CD14-positive monocyte (primary cell): ENCODE measurements at regions not wholly inside any gene's neighbourhood (a gene's known extent, or its start where the extent isn't known, plus 50 kb on each side); places are given as distances from the start of the nearest gene placed in this dataset.

Source experiments
- DNase-seq, 3 donors: peaks; one replicate each; pipeline ENCODE4 v3.0.0-alpha.2; 2011 to 2022
- H2AFZ ChIP-seq: 2 replicates; pipeline ENCODE4 v1.6.0; 2012; ENCODE audit warnings: mild to moderate bottlenecking, low read depth, low read length, inconsistent platforms; ENCODE audit not compliant: insufficient read depth, poor library complexity, severe bottlenecking
- H3K27ac ChIP-seq, 2 donors: 1 replicate in 1 of 2; 2 replicates in 1 of 2; pipeline ENCODE4 v1.5.1; 2012 to 2013; ENCODE audit warnings: low read length in 2 of 2, control low read depth in 1 of 2, inconsistent platforms in 1 of 2, low read depth in 1 of 2, mild to moderate bottlenecking in 1 of 2
- H3K27me3 ChIP-seq, 2 donors: one replicate each; pipeline versions ENCODE4 v1.6.0 to v1.6.1; 2011 to 2013; ENCODE audit warnings: low read length in 2 of 2; ENCODE audit not compliant: control insufficient read depth in 2 of 2, insufficient read depth in 2 of 2
- H3K36me3 ChIP-seq, 2 donors: replicated peaks in 1 of 2; 1 replicate in 1 of 2; 2 replicates in 1 of 2; pipeline versions ENCODE4 v1.5.1 to v1.6.1; 2012 to 2013; ENCODE audit warnings: low read length in 2 of 2, control low read depth in 1 of 2, inconsistent platforms in 1 of 2, mild to moderate bottlenecking in 1 of 2; ENCODE audit not compliant: insufficient read depth in 2 of 2, control insufficient read depth in 1 of 2
- H3K4me1 ChIP-seq, 2 donors: 1 replicate in 1 of 2; 2 replicates in 1 of 2; pipeline versions ENCODE4 v1.5.1 to v1.6.1; 2012 to 2013; ENCODE audit warnings: low read length in 2 of 2, control low read depth in 1 of 2, inconsistent platforms in 1 of 2, mild to moderate bottlenecking in 1 of 2, moderate library complexity in 1 of 2; ENCODE audit not compliant: insufficient read depth in 2 of 2, control insufficient read depth in 1 of 2
- H3K4me2 ChIP-seq: replicated peaks from 2 replicates; pipeline ENCODE3; 2012; ENCODE audit warnings: low read length, moderate library complexity, mild to moderate bottlenecking; ENCODE audit not compliant: poor library complexity, severe bottlenecking; ENCODE audit errors: extremely low read depth
- H3K4me3 ChIP-seq, 3 experiments: fragments of 200-600 bp in 1 of 3; sonication (generic) in 1 of 3; replicated peaks in 1 of 3; 1 replicate in 2 of 3; 2 replicates in 1 of 3; pipeline ENCODE4 v1.5.1; 2011 to 2013; ENCODE audit warnings: low read length in 3 of 3, mild to moderate bottlenecking in 3 of 3, control low read depth in 2 of 3, low read depth in 2 of 3, inconsistent platforms in 1 of 3, moderate library complexity in 1 of 3
- H3K79me2 ChIP-seq: 2 replicates; pipeline ENCODE4 v1.6.0; 2012; ENCODE audit warnings: mild to moderate bottlenecking, control low read depth, inconsistent platforms, low read length, moderate library complexity; ENCODE audit not compliant: insufficient read depth
- H3K9ac ChIP-seq: 2 replicates; pipeline ENCODE4 v1.6.0; 2017; ENCODE audit warnings: low read length, mild to moderate bottlenecking; ENCODE audit not compliant: insufficient read depth, poor library complexity, severe bottlenecking
- H3K9me3 ChIP-seq, 2 donors: replicated peaks in 1 of 2; 1 replicate in 1 of 2; 2 replicates in 1 of 2; pipeline versions ENCODE4 v1.5.1 to v1.6.1; 2012 to 2013; ENCODE audit warnings: low read length in 2 of 2, control low read depth in 1 of 2; ENCODE audit not compliant: control insufficient read depth in 1 of 2, insufficient read depth in 1 of 2
- H4K20me1 ChIP-seq: 2 replicates; pipeline ENCODE4 v1.6.0; 2012; ENCODE audit warnings: mild to moderate bottlenecking, low read length, control low read depth, moderate library complexity; ENCODE audit not compliant: insufficient read depth
- H3K27ac Mint-ChIP-seq, 7 donors: one replicate each; pipeline ENCODE4 v1.8.0; 2020; ENCODE audit warnings: mild to moderate bottlenecking in 7 of 7, mixed read lengths in 7 of 7, moderate library complexity in 6 of 7, inconsistent platforms in 2 of 7
- H3K27me3 Mint-ChIP-seq, 3 donors: one replicate each; pipeline ENCODE4 v1.8.0; 2021 to 2022; ENCODE audit warnings: low read depth in 3 of 3, mild to moderate bottlenecking in 3 of 3, mixed read lengths in 3 of 3, moderate library complexity in 3 of 3, inconsistent platforms in 1 of 3
- H3K36me3 Mint-ChIP-seq, 2 donors: one replicate each; pipeline ENCODE4 v1.8.0; 2020; ENCODE audit warnings: mixed read lengths in 2 of 2, inconsistent platforms in 1 of 2, mild to moderate bottlenecking in 1 of 2
- H3K4me1 Mint-ChIP-seq: one replicate; pipeline ENCODE4 v1.8.0; 2020; ENCODE audit warnings: mild to moderate bottlenecking, mixed read lengths
- H3K4me3 Mint-ChIP-seq, 2 donors: one replicate each; pipeline ENCODE4 v1.8.0; 2020; ENCODE audit warnings: mild to moderate bottlenecking in 2 of 2, mixed read lengths in 2 of 2, moderate library complexity in 1 of 2
- H3K9me3 Mint-ChIP-seq, 7 donors: one replicate each; pipeline ENCODE4 v1.8.0; 2020 to 2022; ENCODE audit warnings: mixed read lengths in 7 of 7, mild to moderate bottlenecking in 6 of 7, moderate library complexity in 6 of 7, inconsistent platforms in 2 of 7
- CTCF ChIP-seq: fragments of 200-600 bp; IDR thresholded peaks from one replicate; pipeline ENCODE4 v1.8.0; 2022; ENCODE audit warnings: antibody characterized with exemption, mild to moderate bottlenecking
- WGBS: methylation state at CpG from one replicate; pipeline ENCODE4 v1.1.5; 2013; ENCODE audit warnings: missing lambda C conversion rate; ENCODE audit not compliant: insufficient coverage; 5-methylcytosine and 5-hydroxymethylcytosine counted together
- intact Hi-C, 2 donors: fragments of 100-400 bp; cut with micrococcal nuclease; formaldehyde crosslinking; loops; one replicate each; pipeline versions ENCODE4 v1.15.0 to v1.15.1; 2023

DNA sequence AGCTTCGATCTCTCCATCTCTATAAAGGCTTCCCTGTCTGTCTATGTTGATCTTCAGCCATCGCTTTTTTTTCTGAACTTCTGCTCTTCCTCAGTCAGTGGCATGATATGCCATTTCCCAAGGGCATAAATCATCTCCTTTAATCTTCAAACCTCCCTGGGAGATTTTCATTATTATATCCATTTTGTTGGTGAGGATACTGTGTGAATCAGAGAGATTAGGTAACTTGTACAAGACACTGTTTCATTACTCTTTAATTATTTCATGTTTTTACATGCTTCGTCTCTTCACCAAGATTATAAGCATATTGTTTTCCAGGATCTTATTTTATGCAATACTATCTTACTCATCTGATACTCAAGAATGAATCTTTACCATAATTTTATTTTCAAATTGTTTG lies 124.8 kb upstream of the ATP11B start:
- H3K4me3 ChIP-seq, result no peak overlapping the region
- H3K27ac ChIP-seq, result no peak overlapping the region
- H3K9me3 Mint-ChIP-seq, result peaks cover 0 to 3% (median 1%) of the 10 kb centered on the region in 7 donors
- no peaks in the 10 kb centered on the region for H3K4me1 Mint-ChIP-seq
- no peak for TF ChIP-seq CTCF
- WGBS, result no CpG with 5 or more reads among the region's 3 CpGs
- no peaks in the 10 kb centered on the region for H4K20me1 ChIP-seq
- H3K36me3 Mint-ChIP-seq, result no peaks in the 10 kb centered on the region
- no peak overlapping the region for H3K9ac ChIP-seq
- no peaks in the 10 kb centered on the region for H3K9me3 ChIP-seq
- no peaks in the 10 kb centered on the region for H3K79me2 ChIP-seq
- peaks cover 0 to 2% of the 10 kb centered on the region in 2 donors for H3K27me3 ChIP-seq
- no peaks in the 10 kb centered on the region for H3K4me1 ChIP-seq
- no peak for DNase-seq
- H3K36me3 ChIP-seq, result no peaks in the 10 kb centered on the region
- H2AFZ ChIP-seq, result no peak overlapping the region
- no peak overlapping the region for H3K4me2 ChIP-seq
- intact Hi-C loops, result no loop called here
- H3K4me3 Mint-ChIP-seq, result no peak overlapping the region
- H3K27me3 Mint-ChIP-seq, result peaks cover 6 to 11% (median 9%) of the 10 kb centered on the region in 3 donors
- H3K27ac Mint-ChIP-seq, result no peak overlapping the region

GRCh38 chr3:182668974-182669373 lies 124.3 kb upstream of the ATP11B start:
- H3K27me3 Mint-ChIP-seq, result peaks cover 6 to 11% (median 9%) of the 10 kb centered on the region in 3 donors
- intact Hi-C loops, result no loop called here
- H3K4me3 ChIP-seq, result no peak overlapping the region
- H3K27me3 ChIP-seq, result peaks cover 0 to 2% of the 10 kb centered on the region in 2 donors
- peaks cover 0 to 3% (median 1%) of the 10 kb centered on the region in 7 donors for H3K9me3 Mint-ChIP-seq
- no peaks in the 10 kb centered on the region for H3K79me2 ChIP-seq
- DNase-seq, result no peak
- H3K27ac Mint-ChIP-seq, result no peak overlapping the region
- no peaks in the 10 kb centered on the region for H3K9me3 ChIP-seq
- no peak overlapping the region for H3K4me3 Mint-ChIP-seq
- H2AFZ ChIP-seq, result no peak overlapping the region
- H3K4me1 Mint-ChIP-seq, result no peaks in the 10 kb centered on the region
- H3K36me3 Mint-ChIP-seq, result no peaks in the 10 kb centered on the region
- no peaks in the 10 kb centered on the region for H4K20me1 ChIP-seq
- H3K27ac ChIP-seq, result no peak overlapping the region
- TF ChIP-seq CTCF, result no peak
- no peaks in the 10 kb centered on the region for H3K4me1 ChIP-seq
- no peak overlapping the region for H3K4me2 ChIP-seq
- H3K9ac ChIP-seq, result no peak overlapping the region
- H3K36me3 ChIP-seq, result no peaks in the 10 kb centered on the region
